ENCODE measurements at regions not wholly inside any gene's neighbourhood (a gene's known extent, or its start where the extent isn't known, plus 50 kb on each side); places are given as distances from the start of the nearest gene placed in this dataset.

GRCh38 chr14:86796221-86797074, 1196.5 kb downstream of the GALC start:
- no peak overlapping the region for H3K27ac ChIP-seq (ENCODE audit: low read depth, low read length, poor library complexity, severe bottlenecking)
- peaks cover 16% of the 10 kb centered on the region for H3K4me1 ChIP-seq (ENCODE audit: insufficient read depth, low read length, poor library complexity, severe bottlenecking)
- no peaks in the 10 kb centered on the region for H3K27me3 ChIP-seq (replicated peaks; ENCODE audit: insufficient read depth, low read depth, low read length, poor library complexity)
- intact Hi-C loops (cut with micrococcal nuclease; ENCODE audit: unreplicated experiment) = no loop called here
- H3K4me3 ChIP-seq (ENCODE audit: low read depth, low read length, poor library complexity, severe bottlenecking) = no peak overlapping the region
- POLR2A ChIA-PET (ENCODE audit: low non-redundant PET) = no interaction called here
- no peak for TF ChIP-seq CTCF (conservative IDR thresholded peaks at IDR 0.05; ENCODE audit: low read depth, low read length)
- TF ChIP-seq EZH2 (IDR thresholded peaks at IDR 0.05; ENCODE audit: borderline replicate concordance, low read depth, low read length, poor library complexity, severe bottlenecking) = no peak
- CTCF ChIA-PET = no interaction called here
- BruUV-seq (replicated peaks) = no TSS peak
- peak; percentile 15 for DNase-seq (ENCODE audit: low spot score)
- H3K36me3 ChIP-seq (ENCODE audit: insufficient read depth, low read length, poor library complexity, severe bottlenecking) = no peaks in the 10 kb centered on the region
- H3K9me3 ChIP-seq (ENCODE audit: low read depth, low read length, poor library complexity, severe bottlenecking) = no peaks in the 10 kb centered on the region

DNA sequence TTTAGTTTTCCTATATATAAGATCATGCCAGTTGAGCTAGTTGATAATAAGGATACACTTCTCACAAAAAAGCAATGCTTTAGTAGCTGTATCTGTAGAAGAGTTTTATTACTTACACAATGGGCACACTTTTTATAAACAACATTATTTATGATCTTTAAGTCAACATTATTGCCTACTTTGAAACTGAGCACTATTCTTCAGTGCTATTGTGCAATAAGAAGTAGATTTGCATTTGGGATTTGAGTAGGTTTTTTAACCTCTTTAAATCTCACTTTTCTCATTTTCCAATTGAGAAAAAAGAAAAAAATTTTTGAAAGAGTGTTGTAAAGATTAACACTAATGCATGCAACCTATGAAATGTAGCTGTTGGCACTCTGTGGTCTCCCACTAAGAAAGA, 1198.3 kb downstream of the GALC start:
- CTCF ChIA-PET = no interaction called here
- BruUV-seq (replicated peaks) = no TSS peak
- H3K4me3 ChIP-seq (ENCODE audit: low read depth, low read length, poor library complexity, severe bottlenecking) = no peak overlapping the region
- DNase-seq (ENCODE audit: low spot score) = no peak
- peaks cover 10% of the 10 kb centered on the region for H3K4me1 ChIP-seq (ENCODE audit: insufficient read depth, low read length, poor library complexity, severe bottlenecking)
- H3K36me3 ChIP-seq (ENCODE audit: insufficient read depth, low read length, poor library complexity, severe bottlenecking) = no peaks in the 10 kb centered on the region
- intact Hi-C loops (cut with micrococcal nuclease; ENCODE audit: unreplicated experiment) = no loop called here
- H3K27me3 ChIP-seq (replicated peaks; ENCODE audit: insufficient read depth, low read depth, low read length, poor library complexity) = no peaks in the 10 kb centered on the region
- H3K9me3 ChIP-seq (ENCODE audit: low read depth, low read length, poor library complexity, severe bottlenecking) = no peaks in the 10 kb centered on the region
- TF ChIP-seq EZH2 (IDR thresholded peaks at IDR 0.05; ENCODE audit: borderline replicate concordance, low read depth, low read length, poor library complexity, severe bottlenecking) = no peak
- TF ChIP-seq CTCF (conservative IDR thresholded peaks at IDR 0.05; ENCODE audit: low read depth, low read length) = no peak
- H3K27ac ChIP-seq (ENCODE audit: low read depth, low read length, poor library complexity, severe bottlenecking) = no peak overlapping the region
- POLR2A ChIA-PET (ENCODE audit: low non-redundant PET) = no interaction called here

- TF ChIP-seq EZH2 (IDR thresholded peaks at IDR 0.05; ENCODE audit: borderline replicate concordance, low read depth, low read length, poor library complexity, severe bottlenecking) (no peak), CTCF (conservative IDR thresholded peaks at IDR 0.05; ENCODE audit: low read depth, low read length) (peak; percentile 45; the same call in 1 of the 2 replicates)
- Histone ChIP-seq H3K27me3 (replicated peaks; ENCODE audit: insufficient read depth, low read depth, low read length, poor library complexity) (no peaks in the 10 kb centered on the region), H3K9me3 (ENCODE audit: low read depth, low read length, poor library complexity, severe bottlenecking) (no peaks in the 10 kb centered on the region), H3K4me1 (ENCODE audit: insufficient read depth, low read length, poor library complexity, severe bottlenecking) (peaks cover 15% of the 10 kb centered on the region), H3K36me3 (ENCODE audit: insufficient read depth, low read length, poor library complexity, severe bottlenecking) (no peaks in the 10 kb centered on the region), H3K27ac (ENCODE audit: low read depth, low read length, poor library complexity, severe bottlenecking) (no peak overlapping the region), H3K4me3 (ENCODE audit: low read depth, low read length, poor library complexity, severe bottlenecking) (no peak overlapping the region)
- ChIA-PET CTCF (no interaction called here), POLR2A (ENCODE audit: low non-redundant PET) (no interaction called here)
- DNase-seq (ENCODE audit: low spot score) = peak; percentile 14
- BruUV-seq (replicated peaks) = no TSS peak
- intact Hi-C loops (cut with micrococcal nuclease; ENCODE audit: unreplicated experiment) = no loop called here
Measured at GRCh38 chr14:86790408-86791364, 1202.3 kb downstream of the GALC start.
